HEK293T (cell line): ENCODE measurements at regions not wholly inside any gene's neighbourhood (a gene's known extent, or its start where the extent isn't known, plus 50 kb on each side); places are given as distances from the start of the nearest gene placed in this dataset.

Experiments
- BHLHE40 ChIP-seq: fragments of 450-650 bp; IDR thresholded peaks from 2 replicates; pipeline ENCODE4 v1.6.1; 2016; ENCODE audit warnings: mild to moderate bottlenecking, moderate library complexity, borderline replicate concordance
- CTBP1 ChIP-seq: fragments of 450-650 bp; IDR thresholded peaks from 2 replicates; pipeline ENCODE4 v1.6.1; 2016; ENCODE audit warnings: borderline replicate concordance
- FOXA1 ChIP-seq: fragments of 450-650 bp; IDR thresholded peaks from 2 replicates; pipeline ENCODE4 v1.6.1; 2016; ENCODE audit warnings: mild to moderate bottlenecking
- SP1 ChIP-seq: fragments of 450-650 bp; IDR thresholded peaks from 2 replicates; pipeline ENCODE4 v1.6.1; 2017

DNA sequence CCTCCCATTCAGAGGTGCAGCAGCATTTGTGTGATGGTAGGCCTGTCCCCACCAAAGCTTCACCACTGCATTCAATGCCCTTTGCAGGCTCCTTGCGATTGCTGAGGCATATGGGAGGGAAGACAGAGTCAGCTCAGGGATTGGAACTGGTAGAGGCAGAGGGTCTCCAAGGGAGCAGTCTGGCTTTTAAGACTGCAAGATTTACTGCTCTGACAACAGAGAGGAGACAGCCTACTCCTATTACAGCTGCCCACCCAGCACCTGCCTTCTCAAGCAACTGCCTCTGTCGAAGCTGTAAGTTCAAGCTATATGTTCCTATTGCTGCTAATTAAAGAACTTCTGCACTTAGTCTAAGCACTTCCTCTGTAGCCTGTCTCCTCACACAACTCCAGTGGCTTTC lies 481.8 kb downstream of the FGF13 start:
- no peak for TF ChIP-seq BHLHE40
- TF ChIP-seq SP1, result no peak
- TF ChIP-seq CTBP1, result no peak
- no peak for TF ChIP-seq FOXA1
